CD1c-positive myeloid dendritic cell (primary cell): ENCODE measurements at regions not wholly inside any gene's neighbourhood (a gene's known extent, or its start where the extent isn't known, plus 50 kb on each side); places are given as distances from the start of the nearest gene placed in this dataset.
"Not testable (repeated sequence)": the region's sequence is repeated elsewhere in the genome, so short reads cannot be mapped to it uniquely, and the experiment has no call there.

Experiments
- DNase-seq: peaks from one replicate; pipeline ENCODE4 v3.0.0-alpha.2; 2016; ENCODE audit errors: extremely low spot score

GRCh38 chr3:35849496-35849895 is 210.2 kb downstream of the ARPP21 start:
- DNase-seq, result no peak

GRCh38 chr3:35849963-35850362 is 210.6 kb downstream of the ARPP21 start:
- no peak for DNase-seq

- no peak for DNase-seq
Measured at GRCh38 chr3:35857004-35857403, 217.7 kb downstream of the ARPP21 start.

DNA sequence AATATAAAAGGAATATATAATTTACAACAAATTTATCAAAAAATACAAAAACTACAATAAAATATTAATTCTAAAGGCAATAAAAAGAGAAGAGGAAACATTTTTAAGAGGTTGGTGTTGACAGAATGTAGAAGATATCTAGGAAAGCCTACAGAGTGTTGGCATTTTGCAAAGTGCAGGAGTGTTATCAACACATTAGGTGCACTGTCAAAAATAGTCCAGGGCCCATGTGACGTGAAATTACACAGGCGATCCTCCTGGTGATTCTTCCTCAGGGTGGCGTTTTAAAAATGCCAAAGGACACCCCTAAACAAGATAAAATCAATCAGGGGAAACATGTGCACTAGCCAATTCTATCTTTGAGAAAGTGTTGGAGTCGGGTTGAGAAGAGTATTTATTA is 222.7 kb downstream of the ARPP21 start:
- DNase-seq, result no peak

GRCh38 chr3:35864871-35865270 is 225.5 kb downstream of the ARPP21 start:
- no peak for DNase-seq

GRCh38 chr3:35867791-35868190 is 228.5 kb downstream of the ARPP21 start:
- no peak for DNase-seq

DNA sequence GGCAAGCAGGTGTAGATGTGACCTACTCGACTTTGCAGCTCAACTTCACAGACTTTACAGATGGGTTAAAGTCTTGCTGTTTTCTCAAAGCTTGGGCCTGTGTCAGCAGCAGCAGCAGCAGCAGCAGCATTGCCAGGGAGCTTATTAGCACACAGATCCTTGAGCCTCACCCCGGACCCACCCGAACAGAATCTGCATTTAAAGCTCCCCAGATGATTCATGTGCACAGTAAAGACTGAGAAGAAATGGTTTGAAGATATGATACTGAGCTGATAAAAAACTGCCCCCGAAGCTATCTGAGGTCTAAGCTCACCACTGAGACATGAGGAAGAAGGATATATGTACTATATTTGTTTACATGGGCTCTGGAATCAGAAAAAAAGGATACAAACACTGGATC is 231.7 kb downstream of the ARPP21 start:
- DNase-seq, result no peak

GRCh38 chr3:35883929-35884328 is 244.6 kb downstream of the ARPP21 start:
- DNase-seq, result no peak

- no peak for DNase-seq
Measured at GRCh38 chr3:35894735-35895134, 255.4 kb downstream of the ARPP21 start.

- no peak for DNase-seq
Measured at GRCh38 chr3:35899245-35899644, 259.9 kb downstream of the ARPP21 start.

DNA sequence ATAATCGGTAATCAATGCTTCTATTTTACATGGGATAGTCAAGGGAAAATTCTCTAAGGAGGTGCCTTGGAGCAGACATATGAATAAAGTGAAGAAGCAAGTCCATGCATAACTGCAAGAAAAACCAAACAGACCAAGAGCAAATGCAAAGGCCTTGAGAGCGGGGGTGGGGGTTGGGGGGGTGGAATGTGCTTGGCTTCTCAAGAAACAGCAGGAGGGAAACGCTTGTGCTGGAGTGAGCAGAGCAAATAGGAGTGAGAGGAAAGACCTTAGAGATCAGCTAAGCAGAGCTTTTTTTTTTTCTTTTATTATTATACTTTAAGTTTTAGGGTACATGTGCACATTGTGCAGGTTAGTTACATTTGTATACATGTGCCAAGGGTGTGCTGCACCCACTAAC is 260.8 kb downstream of the ARPP21 start:
- no peak for DNase-seq

- DNase-seq, result peak; percentile 64
Measured at GRCh38 chr3:35908366-35909232, 269.3 kb downstream of the ARPP21 start.

DNA sequence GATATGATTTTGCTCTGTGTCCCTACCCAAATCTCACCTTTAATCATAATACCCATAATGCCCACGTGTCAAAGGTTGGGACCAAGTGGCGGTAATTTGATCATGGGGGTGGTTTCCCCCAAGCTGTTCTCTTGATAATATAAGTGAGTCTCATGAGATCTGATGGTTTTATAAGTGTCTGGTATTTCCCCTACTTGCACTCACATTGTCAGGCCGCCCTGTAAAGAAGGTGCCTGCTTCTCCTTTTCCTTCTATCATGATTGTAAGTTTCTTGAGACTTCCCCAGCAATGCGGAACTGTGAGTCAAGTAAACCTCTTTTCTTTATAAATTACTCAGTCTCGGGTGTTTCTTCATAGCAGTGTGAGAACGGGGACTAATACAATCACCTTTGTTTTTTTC is 279.8 kb downstream of the ARPP21 start:
- DNase-seq, result no peak

GRCh38 chr3:35921718-35922117 is 282.4 kb downstream of the ARPP21 start:
- no peak for DNase-seq

DNA sequence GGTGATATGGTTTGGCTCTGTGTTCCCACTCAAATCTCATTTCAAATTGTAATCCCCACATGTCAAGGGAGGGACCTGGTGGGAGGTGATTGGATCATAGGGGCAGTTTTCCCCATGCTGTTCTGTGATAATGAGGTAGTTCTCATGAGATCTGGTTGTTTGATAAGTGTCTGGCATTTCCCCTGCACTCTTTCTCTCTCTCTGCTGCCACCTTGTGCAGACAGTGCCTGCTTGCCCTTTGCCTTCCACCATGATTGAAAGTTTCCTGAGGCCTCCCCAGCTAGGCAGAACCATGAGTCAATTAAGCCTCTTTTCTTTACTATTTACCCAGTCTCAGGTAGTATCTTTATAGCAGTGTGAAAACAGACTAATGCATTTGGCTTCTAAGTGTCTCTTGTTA is 284.7 kb downstream of the ARPP21 start:
- not testable (repeated sequence) for DNase-seq

GRCh38 chr3:35927441-35927840 is 288.1 kb downstream of the ARPP21 start:
- no peak for DNase-seq

GRCh38 chr3:35929158-35929557 is 289.8 kb downstream of the ARPP21 start:
- no peak for DNase-seq

- DNase-seq, result no peak
Measured at GRCh38 chr3:35931867-35932266, 292.5 kb downstream of the ARPP21 start.

GRCh38 chr3:35932995-35933394 is 293.7 kb downstream of the ARPP21 start:
- DNase-seq, result peak; percentile 51

- DNase-seq, result no peak
Measured at GRCh38 chr3:35936571-35936970, 297.2 kb downstream of the ARPP21 start.

DNA sequence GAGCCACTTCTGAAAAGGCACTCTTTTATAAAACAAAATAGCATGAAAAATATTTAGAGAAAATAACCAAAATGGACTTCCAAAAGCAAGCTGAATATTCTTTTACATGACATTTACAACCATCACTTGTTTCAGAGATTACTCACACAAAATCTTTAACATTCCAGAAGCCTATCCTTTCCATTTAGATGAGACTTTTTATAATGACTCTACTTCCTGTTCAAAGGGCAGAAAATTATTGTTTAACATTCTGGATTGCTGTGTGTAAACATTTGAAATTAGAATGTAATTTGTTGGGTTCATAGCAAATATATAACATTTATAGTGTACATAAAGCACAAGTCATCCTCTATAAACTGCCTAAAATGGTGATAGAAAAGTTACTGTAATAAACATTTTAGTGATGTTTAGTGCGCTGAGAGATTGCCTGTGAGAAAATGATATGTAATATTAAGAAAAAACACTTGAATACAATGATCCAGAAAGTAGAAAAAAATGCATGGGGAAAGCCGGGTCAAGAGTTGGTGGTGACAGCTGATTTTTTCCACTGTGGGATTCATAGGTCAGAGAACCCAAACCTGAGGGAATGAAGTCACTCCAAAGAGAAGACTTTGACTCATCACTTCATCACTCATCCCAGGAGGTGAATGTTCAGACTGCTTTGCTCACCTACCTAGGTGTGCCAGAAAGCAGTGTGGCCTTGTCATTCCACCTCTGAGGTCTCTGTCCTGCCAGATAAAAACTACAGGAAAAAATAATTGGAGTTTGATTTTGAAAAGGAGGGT is 305.8 kb downstream of the ARPP21 start:
- no peak for DNase-seq

DNA sequence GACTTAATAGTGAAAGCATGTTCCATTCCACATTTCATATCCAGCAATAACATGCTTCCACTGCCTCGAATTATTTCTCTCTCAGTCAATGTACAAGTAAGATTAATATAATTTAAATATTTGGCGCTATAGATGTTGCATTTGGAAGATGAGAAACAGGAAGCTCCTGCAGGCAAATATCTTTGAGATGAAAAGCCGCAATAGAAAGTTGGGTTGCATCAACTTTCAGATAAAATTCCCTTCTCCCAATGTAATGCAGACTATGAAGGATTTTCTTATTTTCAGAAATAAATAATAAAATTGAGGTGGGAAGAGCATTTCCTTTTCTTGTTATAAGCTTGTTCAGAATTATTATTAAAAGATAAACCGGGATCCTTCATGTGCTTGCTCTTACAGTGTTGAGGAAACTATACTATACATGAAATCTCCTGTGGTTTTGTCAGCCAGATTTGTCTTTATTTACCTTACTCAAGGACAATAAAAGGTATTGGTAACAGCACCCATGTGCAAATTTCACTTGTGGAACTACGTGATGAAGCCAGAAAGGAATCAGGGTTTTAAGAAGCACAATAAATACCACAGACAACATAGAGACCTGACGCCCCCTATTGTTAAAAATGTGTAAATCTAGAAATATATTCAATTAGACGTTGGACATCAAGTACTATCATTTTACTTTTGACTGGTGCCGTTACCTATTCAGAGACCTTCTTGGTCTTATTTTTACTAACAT is 307.0 kb downstream of the ARPP21 start:
- DNase-seq, result peak; percentile 15
